HepG2 (cell line): ENCODE measurements at regions not wholly inside any gene's neighbourhood (a gene's known extent, or its start where the extent isn't known, plus 50 kb on each side); places are given as distances from the start of the nearest gene placed in this dataset.

Source experiments
- AHR ChIP-seq: IDR thresholded peaks from 2 replicates; pipeline ENCODE4 v1.6.1; 2018; ENCODE audit warnings: missing genetic modification reagents, missing compliant biosample characterization
- ATF7 ChIP-seq, 2 experiments: fragments of 450-650 bp in 1 of 2; sonication (generic) in 1 of 2; formaldehyde crosslinking in 1 of 2; IDR thresholded peaks; 2 replicates each; pipeline versions ENCODE4 v1.4.0 to v1.6.1; 2016 to 2020; ENCODE audit warnings: antibody characterized with exemption in 1 of 2, mild to moderate bottlenecking in 1 of 2, missing genetic modification reagents in 1 of 2
- BORCS8-MEF2B ChIP-seq: sonication (generic); formaldehyde crosslinking; IDR thresholded peaks from 2 replicates; pipeline ENCODE4 v1.8.0; 2022; ENCODE audit warnings: mild to moderate bottlenecking, missing genetic modification reagents
- CREB1 ChIP-seq, 2 experiments: fragments of 450-650 bp in 1 of 2; IDR thresholded peaks; 2 replicates each; pipeline ENCODE4 v1.6.1; 2016 to 2017; ENCODE audit warnings: control low read depth in 1 of 2, mild to moderate bottlenecking in 1 of 2, missing compliant biosample characterization in 1 of 2, missing genetic modification characterization in 1 of 2
- CREM ChIP-seq, 2 experiments: sonication (generic) in 1 of 2; formaldehyde crosslinking in 1 of 2; IDR thresholded peaks; 2 replicates each; pipeline versions ENCODE4 v1.4.0 to v1.6.1; 2016 to 2020; ENCODE audit warnings: antibody characterized with exemption in 1 of 2, mild to moderate bottlenecking in 1 of 2, missing genetic modification reagents in 1 of 2
- DNMT3B ChIP-seq: conservative IDR thresholded peaks from 2 replicates; pipeline ENCODE4 v1.6.1; 2016; ENCODE audit warnings: missing biosample characterization, control low read depth
- DR1 ChIP-seq: sonication (generic); formaldehyde crosslinking; IDR thresholded peaks from 2 replicates; pipeline ENCODE4 v1.8.0; 2021; ENCODE audit warnings: mild to moderate bottlenecking, missing genetic modification reagents, inconsistent platforms
- FOXP1 ChIP-seq, 2 experiments: fragments of 450-650 bp in 1 of 2; IDR thresholded peaks; 2 replicates each; pipeline ENCODE4 v1.6.1; 2017 to 2018; ENCODE audit warnings: antibody characterized with exemption in 1 of 2
- HNF4A ChIP-seq: sonication (generic); formaldehyde crosslinking; IDR thresholded peaks from 2 replicates; pipeline ENCODE4 v1.4.0; 2020; ENCODE audit warnings: missing genetic modification reagents
- KAT8 ChIP-seq: IDR thresholded peaks from 2 replicates; pipeline ENCODE4 v1.6.1; 2016; ENCODE audit warnings: missing genetic modification reagents, missing compliant biosample characterization
- KMT2A ChIP-seq: sonication (generic); formaldehyde crosslinking; IDR thresholded peaks from 2 replicates; pipeline ENCODE4 v1.4.0; 2020; ENCODE audit warnings: missing genetic modification reagents
- NFKBIZ ChIP-seq: IDR thresholded peaks from 2 replicates; pipeline ENCODE4 v1.6.1; 2018; ENCODE audit warnings: missing genetic modification reagents, missing compliant biosample characterization
- PCBP1 ChIP-seq: fragments of 200-400 bp; formaldehyde crosslinking; IDR thresholded peaks from 2 replicates; pipeline ENCODE4 v1.6.1; 2017; ENCODE audit warnings: mild to moderate bottlenecking, low read depth, low read length, borderline replicate concordance
- PHF8 ChIP-seq: sonication (generic); formaldehyde crosslinking; IDR thresholded peaks from 2 replicates; pipeline ENCODE4 v1.5.0; 2020; ENCODE audit warnings: missing genetic modification reagents
- SPEN ChIP-seq: sonication (generic); formaldehyde crosslinking; IDR thresholded peaks from 2 replicates; pipeline ENCODE4 v1.5.1; 2020; ENCODE audit warnings: low read depth, mild to moderate bottlenecking, missing genetic modification reagents
- SUZ12 ChIP-seq: fragments of 150-350 bp; IDR thresholded peaks from 2 replicates; pipeline ENCODE4 v1.6.1; 2014; ENCODE audit warnings: low read depth, low read length
- ZBTB43 ChIP-seq: sonication (generic); formaldehyde crosslinking; conservative IDR thresholded peaks from 2 replicates; pipeline ENCODE4 v1.4.0; 2020; ENCODE audit warnings: missing genetic modification reagents
- ZFP36L2 ChIP-seq: sonication (generic); formaldehyde crosslinking; IDR thresholded peaks from 2 replicates; pipeline ENCODE4 v1.4.0; 2020; ENCODE audit warnings: missing genetic modification reagents
- ZKSCAN1 ChIP-seq: fragments of 150-350 bp; IDR thresholded peaks from 2 replicates; pipeline ENCODE4 v1.6.1; 2014; ENCODE audit warnings: low read length
- ZNF224 ChIP-seq: sonication (generic); formaldehyde crosslinking; IDR thresholded peaks from 2 replicates; pipeline ENCODE4 v1.5.0; 2020; ENCODE audit warnings: mild to moderate bottlenecking, missing genetic modification reagents
- ZNF225 ChIP-seq: sonication (generic); formaldehyde crosslinking; IDR thresholded peaks from 2 replicates; pipeline ENCODE4 v1.4.0; 2020; ENCODE audit warnings: mild to moderate bottlenecking, missing genetic modification reagents
- ZNF263 ChIP-seq: sonication (generic); formaldehyde crosslinking; IDR thresholded peaks from 2 replicates; pipeline ENCODE4 v1.4.0; 2020; ENCODE audit warnings: missing genetic modification reagents
- ZNF552 ChIP-seq: sonication (generic); formaldehyde crosslinking; IDR thresholded peaks from 2 replicates; pipeline ENCODE4 v1.9.0; 2022; ENCODE audit warnings: missing genetic modification reagents, mild to moderate bottlenecking, borderline replicate concordance
- ZNF781 ChIP-seq: sonication (generic); formaldehyde crosslinking; IDR thresholded peaks from 2 replicates; pipeline ENCODE4 v1.5.1; 2020; ENCODE audit warnings: borderline replicate concordance, mild to moderate bottlenecking, missing genetic modification reagents; ENCODE audit errors: not compliant biosample characterization
- ZNF792 ChIP-seq: IDR thresholded peaks from 2 replicates; pipeline ENCODE4 v1.6.1; 2016
- TF ChIP-seq, protein P1 (sequence below): sonication (generic); formaldehyde crosslinking; IDR thresholded peaks from 2 replicates; pipeline ENCODE4 v1.5.1; 2020; ENCODE audit warnings: mild to moderate bottlenecking, missing genetic modification reagents
- TF ChIP-seq, protein P2 (sequence below): sonication (generic); formaldehyde crosslinking; IDR thresholded peaks from 2 replicates; pipeline ENCODE4 v1.5.1; 2020; ENCODE audit warnings: mild to moderate bottlenecking, missing genetic modification reagents, borderline replicate concordance

DNA sequence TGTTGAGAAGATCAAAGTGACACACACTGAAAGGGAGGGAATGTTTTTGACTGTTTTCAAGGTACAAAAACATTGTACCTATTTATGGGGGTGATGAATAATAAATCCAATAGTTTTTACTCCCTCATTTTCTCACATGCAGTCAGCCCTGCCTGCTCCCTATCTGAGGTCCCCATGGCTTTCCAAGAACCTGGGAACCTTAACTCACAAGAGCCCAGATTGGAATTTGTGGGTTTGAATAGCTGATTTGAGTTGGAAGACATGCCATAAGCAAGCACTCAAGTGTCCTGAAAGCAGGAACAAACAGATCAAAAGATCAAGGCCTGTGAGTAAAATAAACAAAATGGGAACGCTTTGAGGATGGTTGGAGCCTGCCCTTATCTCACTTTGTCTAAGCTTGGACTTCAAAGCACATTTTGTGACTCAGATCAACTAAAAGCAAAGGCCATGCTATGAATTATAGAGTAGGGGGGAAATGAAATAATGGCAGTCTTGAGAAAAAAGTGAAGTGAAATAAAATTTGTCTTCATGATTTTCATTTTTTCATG is 136.6 kb downstream of the LYPLAL1 start (continued):
- TF ChIP-seq CREB1 (IDR thresholded peaks at IDR 0.05) (no peak), CREB1 (CRISPR knock-in tag; IDR thresholded peaks at IDR 0.05) (peak; percentile 80), ZNF792 (peak; percentile 45; the same call in 1 of the 2 replicates), AHR (no peak), KAT8 (peak; percentile 60; the same call in 1 of the 2 replicates), FOXP1 (IDR thresholded peaks at IDR 0.05) (no peak), FOXP1 (CRISPR knock-in tag; IDR thresholded peaks at IDR 0.05) (peak; percentile 61), SPEN (CRISPR knock-in tag) (no peak), KMT2A (CRISPR knock-in tag) (no peak), ZNF224 (CRISPR knock-in tag) (no peak), DNMT3B (CRISPR knock-in tag) (0 out of 2 replicates have a peak, but pooled peaks have one; percentile 31), ZNF552 (no peak), SUZ12 (no peak), ZBTB43 (CRISPR knock-in tag) (no peak), ZKSCAN1 (no peak), ZNF263 (CRISPR knock-in tag) (no peak; the same call in 1 of the 2 replicates), ZNF781 (no peak), HNF4A (CRISPR knock-in tag) (peak; percentile 96), ZNF225 (no peak), NFKBIZ (CRISPR knock-in tag) (peak; percentile 49; the same call in 1 of the 2 replicates), ZFP36L2 (CRISPR knock-in tag) (no peak), BORCS8-MEF2B (CRISPR knock-in tag) (no peak), PCBP1 (no peak), CREM (IDR thresholded peaks at IDR 0.05) (peak; percentile 96), CREM (CRISPR knock-in tag; IDR thresholded peaks at IDR 0.05) (no peak), PHF8 (CRISPR knock-in tag) (peak; percentile 26; the same call in 1 of the 2 replicates), ATF7 (IDR thresholded peaks at IDR 0.05) (no peak), ATF7 (CRISPR knock-in tag; IDR thresholded peaks at IDR 0.05) (no peak), DR1 (CRISPR knock-in tag) (no peak)
- TF ChIP-seq, protein P1, sequence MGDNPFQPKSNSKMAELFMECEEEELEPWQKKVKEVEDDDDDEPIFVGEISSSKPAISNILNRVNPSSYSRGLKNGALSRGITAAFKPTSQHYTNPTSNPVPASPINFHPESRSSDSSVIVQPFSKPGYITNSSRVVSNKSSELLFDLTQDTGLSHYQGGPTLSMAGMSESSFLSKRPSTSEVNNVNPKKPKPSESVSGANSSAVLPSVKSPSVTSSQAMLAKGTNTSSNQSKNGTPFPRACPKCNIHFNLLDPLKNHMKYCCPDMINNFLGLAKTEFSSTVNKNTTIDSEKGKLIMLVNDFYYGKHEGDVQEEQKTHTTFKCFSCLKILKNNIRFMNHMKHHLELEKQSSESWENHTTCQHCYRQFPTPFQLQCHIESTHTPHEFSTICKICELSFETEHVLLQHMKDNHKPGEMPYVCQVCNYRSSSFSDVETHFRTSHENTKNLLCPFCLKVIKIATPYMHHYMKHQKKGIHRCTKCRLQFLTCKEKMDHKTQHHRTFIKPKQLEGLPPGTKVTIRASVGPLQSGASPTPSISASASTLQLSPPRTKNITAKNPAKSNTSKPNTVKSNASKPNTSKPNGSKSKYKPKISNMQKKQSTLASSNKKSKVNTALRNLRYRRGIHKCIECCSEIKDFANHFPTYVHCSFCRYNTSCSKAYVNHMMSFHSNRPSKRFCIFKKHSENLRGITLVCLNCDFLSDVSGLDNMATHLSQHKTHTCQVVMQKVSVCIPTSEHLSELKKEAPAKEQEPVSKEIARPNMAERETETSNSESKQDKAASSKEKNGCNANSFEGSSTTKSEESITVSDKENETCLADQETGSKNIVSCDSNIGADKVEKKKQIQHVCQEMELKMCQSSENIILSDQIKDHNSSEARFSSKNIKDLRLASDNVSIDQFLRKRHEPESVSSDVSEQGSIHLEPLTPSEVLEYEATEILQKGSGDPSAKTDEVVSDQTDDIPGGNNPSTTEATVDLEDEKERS (CRISPR knock-in tag): peak; percentile 42; the same call in 1 of the 2 replicates
- TF ChIP-seq, protein P2, sequence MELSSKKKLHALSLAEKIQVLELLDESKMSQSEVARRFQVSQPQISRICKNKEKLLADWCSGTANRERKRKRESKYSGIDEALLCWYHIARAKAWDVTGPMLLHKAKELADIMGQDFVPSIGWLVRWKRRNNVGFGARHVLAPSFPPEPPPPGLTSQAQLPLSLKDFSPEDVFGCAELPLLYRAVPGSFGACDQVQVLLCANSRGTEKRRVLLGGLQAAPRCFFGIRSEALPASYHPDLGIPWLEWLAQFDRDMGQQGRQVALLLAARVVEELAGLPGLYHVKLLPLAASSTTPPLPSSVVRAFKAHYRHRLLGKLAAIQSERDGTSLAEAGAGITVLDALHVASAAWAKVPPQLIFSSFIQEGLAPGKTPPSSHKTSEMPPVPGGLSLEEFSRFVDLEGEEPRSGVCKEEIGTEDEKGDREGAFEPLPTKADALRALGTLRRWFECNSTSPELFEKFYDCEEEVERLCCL (CRISPR knock-in tag): no peak
